ENCODE measurements at regions not wholly inside any gene's neighbourhood (a gene's known extent, or its start where the extent isn't known, plus 50 kb on each side); places are given as distances from the start of the nearest gene placed in this dataset.

DNA sequence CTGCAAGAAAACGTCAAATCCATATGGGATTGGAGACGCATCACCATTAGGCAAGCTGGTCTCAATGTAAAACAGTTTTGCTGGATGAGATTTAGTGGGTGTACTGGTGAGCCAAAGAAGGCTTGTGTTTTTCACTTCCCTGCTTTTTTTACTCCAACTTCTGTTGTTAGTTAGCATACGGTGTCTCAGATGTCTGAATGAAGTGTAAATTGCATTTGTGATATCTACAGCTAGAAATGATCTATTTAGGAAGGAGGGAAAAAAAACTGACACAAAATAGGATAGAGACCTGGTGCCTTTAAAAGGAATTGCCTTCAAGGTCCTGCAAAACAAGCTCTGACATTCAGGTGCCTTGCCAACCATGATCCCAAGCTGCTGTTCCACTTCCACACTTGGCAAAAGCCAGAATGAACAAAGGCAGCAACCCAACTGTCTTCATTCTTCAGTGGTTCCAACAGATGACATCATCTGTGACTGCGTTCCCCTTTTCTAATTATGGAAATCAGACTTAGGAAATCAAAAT lies 104.2 kb upstream of the RAI14 start:
- TF ChIP-seq ZNF224 (CRISPR knock-in tag; IDR thresholded peaks at IDR 0.05): no peak
- no peak for TF ChIP-seq IFI16 (CRISPR knock-in tag; IDR thresholded peaks at IDR 0.05)
- TF ChIP-seq, protein P1, sequence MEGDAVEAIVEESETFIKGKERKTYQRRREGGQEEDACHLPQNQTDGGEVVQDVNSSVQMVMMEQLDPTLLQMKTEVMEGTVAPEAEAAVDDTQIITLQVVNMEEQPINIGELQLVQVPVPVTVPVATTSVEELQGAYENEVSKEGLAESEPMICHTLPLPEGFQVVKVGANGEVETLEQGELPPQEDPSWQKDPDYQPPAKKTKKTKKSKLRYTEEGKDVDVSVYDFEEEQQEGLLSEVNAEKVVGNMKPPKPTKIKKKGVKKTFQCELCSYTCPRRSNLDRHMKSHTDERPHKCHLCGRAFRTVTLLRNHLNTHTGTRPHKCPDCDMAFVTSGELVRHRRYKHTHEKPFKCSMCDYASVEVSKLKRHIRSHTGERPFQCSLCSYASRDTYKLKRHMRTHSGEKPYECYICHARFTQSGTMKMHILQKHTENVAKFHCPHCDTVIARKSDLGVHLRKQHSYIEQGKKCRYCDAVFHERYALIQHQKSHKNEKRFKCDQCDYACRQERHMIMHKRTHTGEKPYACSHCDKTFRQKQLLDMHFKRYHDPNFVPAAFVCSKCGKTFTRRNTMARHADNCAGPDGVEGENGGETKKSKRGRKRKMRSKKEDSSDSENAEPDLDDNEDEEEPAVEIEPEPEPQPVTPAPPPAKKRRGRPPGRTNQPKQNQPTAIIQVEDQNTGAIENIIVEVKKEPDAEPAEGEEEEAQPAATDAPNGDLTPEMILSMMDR (IDR thresholded peaks at IDR 0.05 in 2 of 3, conservative IDR thresholded peaks at IDR 0.05 in 1 of 3; ENCODE audit: insufficient read depth in 2 of 3, low read depth in 1 of 3, low read length in 3 of 3): no peak
- TF ChIP-seq ETV6 (IDR thresholded peaks at IDR 0.05; ENCODE audit: borderline replicate concordance in 1 of 2, low read depth in 2 of 2, low read length in 1 of 2): no peak
- no peak for TF ChIP-seq ETV6 (CRISPR knock-in tag; IDR thresholded peaks at IDR 0.05; ENCODE audit: borderline replicate concordance)
- no peak for TF ChIP-seq ZNF121 (CRISPR knock-in tag; conservative IDR thresholded peaks at IDR 0.05)
- no peak for TF ChIP-seq RAD21 (CRISPR knock-in tag; conservative IDR thresholded peaks at IDR 0.05 in 1 of 2, IDR thresholded peaks at IDR 0.05 in 1 of 2)
- TF ChIP-seq FOXJ3 (CRISPR knock-in tag; IDR thresholded peaks at IDR 0.05): no peak
- peak; percentile 52 for TF ChIP-seq ATF3 (IDR thresholded peaks at IDR 0.05)
- no peak for TF ChIP-seq ATF3 (CRISPR knock-in tag; conservative IDR thresholded peaks at IDR 0.05)
- no peak for TF ChIP-seq HNRNPL (IDR thresholded peaks at IDR 0.05; ENCODE audit: low read depth, low read length)
- TF ChIP-seq POLR2AphosphoS5 (IDR thresholded peaks at IDR 0.05; ENCODE audit: control insufficient read depth, insufficient read depth, low read depth, low read length): no peak
- TF ChIP-seq MAFF (IDR thresholded peaks at IDR 0.05; ENCODE audit: low read length): no peak
- TF ChIP-seq ZNF175 (CRISPR knock-in tag; IDR thresholded peaks at IDR 0.05; ENCODE audit: low read depth): no peak

All from K562 (cell line).